Caco-2 (cell line): ENCODE measurements at regions not wholly inside any gene's neighbourhood (a gene's known extent, or its start where the extent isn't known, plus 50 kb on each side); places are given as distances from the start of the nearest gene placed in this dataset.

ENCODE experiments used
- BruUV-seq: library from RNA; stranded (reverse); fragments of 400-500 nt; replicated peaks from 2 replicates; lab custom pipeline; 2021; lab: Mats Ljungman, UMichigan
- CTCF ChIA-PET: fragments of 300-600 bp; sonication (Branson Sonifier 250); formaldehyde crosslinking; loops from one replicate; lab custom pipeline; 2022; ENCODE audit warnings: antibody characterized with exemption; lab: Charles Lee
- POLR2A ChIA-PET: fragments of 300-600 bp; sonication (Branson Sonifier 250); formaldehyde crosslinking; loops from one replicate; lab custom pipeline; 2022; ENCODE audit warnings: antibody characterized with exemption; lab: Charles Lee
- DNase-seq, 2 experiments: peaks; one replicate each; pipeline versions ENCODE4 v3.0.0 to v3.0.0-alpha.2; 2020 to 2022
- H3K27me3 ChIP-seq: replicated peaks from 2 replicates; pipeline ENCODE4 v1.6.0; 2011; ENCODE audit warnings: low read length; ENCODE audit not compliant: control insufficient read depth, insufficient read depth
- H3K36me3 ChIP-seq: 2 replicates; pipeline ENCODE4 v1.5.1; 2011; ENCODE audit warnings: low read length; ENCODE audit not compliant: control insufficient read depth, insufficient read depth
- H3K4me1 ChIP-seq: fragments of 250-450 bp; sonication (Bioruptor Pico); 2 replicates; pipeline ENCODE4 v1.5.1; 2020; ENCODE audit warnings: mild to moderate bottlenecking
- H3K4me3 ChIP-seq: 2 replicates; pipeline ENCODE4 v1.5.1; 2011; ENCODE audit warnings: low read depth, mild to moderate bottlenecking, control low read depth, low read length
- H3K9me3 ChIP-seq: fragments of 250-450 bp; sonication (Bioruptor Pico); 2 replicates; pipeline ENCODE4 v1.5.1; 2020; ENCODE audit warnings: mild to moderate bottlenecking, moderate library complexity
- H3K27ac Mint-ChIP-seq: one replicate; pipeline ENCODE4 v1.8.0; 2022; ENCODE audit warnings: mixed read lengths; ENCODE audit not compliant: unreplicated experiment
- H3K27me3 Mint-ChIP-seq: one replicate; pipeline ENCODE4 v1.8.0; 2022; ENCODE audit warnings: mixed read lengths; ENCODE audit not compliant: insufficient read depth, unreplicated experiment
- H3K36me3 Mint-ChIP-seq: one replicate; pipeline ENCODE4 v1.8.0; 2022; ENCODE audit warnings: mild to moderate bottlenecking, mixed read lengths; ENCODE audit not compliant: insufficient read depth, unreplicated experiment
- H3K4me1 Mint-ChIP-seq: one replicate; pipeline ENCODE4 v1.8.0; 2022; ENCODE audit warnings: low read depth, mixed read lengths; ENCODE audit not compliant: unreplicated experiment
- H3K4me3 Mint-ChIP-seq: one replicate; pipeline ENCODE4 v1.8.0; 2022; ENCODE audit warnings: mild to moderate bottlenecking, moderate library complexity, mixed read lengths; ENCODE audit not compliant: unreplicated experiment
- H3K9me3 Mint-ChIP-seq: one replicate; pipeline ENCODE4 v1.8.0; 2022; ENCODE audit warnings: mixed read lengths; ENCODE audit not compliant: unreplicated experiment
- CTCF ChIP-seq, 2 experiments: fragments of 200-600 bp in 1 of 2; IDR thresholded peaks; 1 replicate in 1 of 2; 2 replicates in 1 of 2; pipeline versions ENCODE4 v1.5.1 to v1.8.0; 2011 to 2022; ENCODE audit warnings: antibody characterized with exemption in 1 of 2, control low read depth in 1 of 2, inconsistent platforms in 1 of 2, low read depth in 1 of 2, low read length in 1 of 2, mild to moderate bottlenecking in 1 of 2, moderate library complexity in 1 of 2; ENCODE audit not compliant: insufficient read depth in 1 of 2, severe bottlenecking in 1 of 2, unreplicated experiment in 1 of 2
- intact Hi-C: fragments of 100-400 bp; cut with micrococcal nuclease; formaldehyde crosslinking; loops from one replicate; pipeline ENCODE4 v1.10.0; 2022; ENCODE audit not compliant: unreplicated experiment

- no peaks in the 10 kb centered on the region for H3K27me3 Mint-ChIP-seq
- H3K4me1 Mint-ChIP-seq, result peaks cover 4% of the 10 kb centered on the region
- no peaks in the 10 kb centered on the region for H3K27me3 ChIP-seq
- no peaks in the 10 kb centered on the region for H3K36me3 ChIP-seq
- intact Hi-C loops, result no loop called here
- H3K36me3 Mint-ChIP-seq, result no peaks in the 10 kb centered on the region
- no peaks in the 10 kb centered on the region; the same call in 1 of the 2 replicates for H3K4me1 ChIP-seq
- DNase-seq, result no peak
- POLR2A ChIA-PET, result no interaction called here
- no peaks in the 10 kb centered on the region for H3K9me3 ChIP-seq
- BruUV-seq, result no TSS peak
- H3K4me3 Mint-ChIP-seq, result no peak overlapping the region
- no peaks in the 10 kb centered on the region for H3K9me3 Mint-ChIP-seq
- CTCF ChIA-PET, result no interaction called here
- H3K4me3 ChIP-seq, result no peak overlapping the region
- no peak overlapping the region for H3K27ac Mint-ChIP-seq
- no peak for TF ChIP-seq CTCF (IDR thresholded peaks at IDR 0.05; ENCODE audit: insufficient read depth in 1 of 2, low read depth in 1 of 2, low read length in 1 of 2, severe bottlenecking in 1 of 2, unreplicated experiment in 1 of 2)
Observed at GRCh38 chr6:8829296-8829695, 394.0 kb upstream of the SLC35B3 start.

- no peaks in the 10 kb centered on the region for H3K27me3 ChIP-seq
- no peak for DNase-seq
- no peaks in the 10 kb centered on the region for H3K4me1 ChIP-seq
- intact Hi-C loops, result no loop called here
- H3K4me1 Mint-ChIP-seq, result peaks cover 4% of the 10 kb centered on the region
- BruUV-seq, result no TSS peak
- H3K9me3 ChIP-seq, result no peaks in the 10 kb centered on the region
- no peaks in the 10 kb centered on the region for H3K9me3 Mint-ChIP-seq
- H3K27me3 Mint-ChIP-seq, result no peaks in the 10 kb centered on the region
- CTCF ChIA-PET, result no interaction called here
- no peaks in the 10 kb centered on the region for H3K36me3 ChIP-seq
- POLR2A ChIA-PET, result no interaction called here
- no peak overlapping the region for H3K4me3 ChIP-seq
- TF ChIP-seq CTCF (IDR thresholded peaks at IDR 0.05; ENCODE audit: insufficient read depth in 1 of 2, low read depth in 1 of 2, low read length in 1 of 2, severe bottlenecking in 1 of 2, unreplicated experiment in 1 of 2), result no peak
- no peaks in the 10 kb centered on the region for H3K36me3 Mint-ChIP-seq
- no peak overlapping the region for H3K4me3 Mint-ChIP-seq
- H3K27ac Mint-ChIP-seq, result no peak overlapping the region
Observed at GRCh38 chr6:8828376-8828775, 393.0 kb upstream of the SLC35B3 start.

- intact Hi-C loops, result no loop called here
- no peak for DNase-seq
- Histone ChIP-seq H3K4me3 (no peak overlapping the region), H3K4me1 (peaks cover 5% of the 10 kb centered on the region; the same call in 1 of the 2 replicates), H3K27me3 (no peaks in the 10 kb centered on the region), H3K36me3 (no peaks in the 10 kb centered on the region), H3K9me3 (no peaks in the 10 kb centered on the region)
- H3K9me3 Mint-ChIP-seq, result no peaks in the 10 kb centered on the region
- no TSS peak for BruUV-seq
- H3K4me3 Mint-ChIP-seq, result no peak overlapping the region
- TF ChIP-seq CTCF (IDR thresholded peaks at IDR 0.05; ENCODE audit: insufficient read depth in 1 of 2, low read depth in 1 of 2, low read length in 1 of 2, severe bottlenecking in 1 of 2, unreplicated experiment in 1 of 2), result no peak
- ChIA-PET CTCF (no interaction called here), POLR2A (no interaction called here)
- peaks cover 6% of the 10 kb centered on the region for H3K4me1 Mint-ChIP-seq
- no peaks in the 10 kb centered on the region for H3K27me3 Mint-ChIP-seq
- H3K27ac Mint-ChIP-seq, result no peak overlapping the region
- H3K36me3 Mint-ChIP-seq, result no peaks in the 10 kb centered on the region
Observed at GRCh38 chr6:8825726-8826125, 390.4 kb upstream of the SLC35B3 start.
